ENCODE measurements at regions not wholly inside any gene's neighbourhood (a gene's known extent, or its start where the extent isn't known, plus 50 kb on each side); places are given as distances from the start of the nearest gene placed in this dataset.

DNA sequence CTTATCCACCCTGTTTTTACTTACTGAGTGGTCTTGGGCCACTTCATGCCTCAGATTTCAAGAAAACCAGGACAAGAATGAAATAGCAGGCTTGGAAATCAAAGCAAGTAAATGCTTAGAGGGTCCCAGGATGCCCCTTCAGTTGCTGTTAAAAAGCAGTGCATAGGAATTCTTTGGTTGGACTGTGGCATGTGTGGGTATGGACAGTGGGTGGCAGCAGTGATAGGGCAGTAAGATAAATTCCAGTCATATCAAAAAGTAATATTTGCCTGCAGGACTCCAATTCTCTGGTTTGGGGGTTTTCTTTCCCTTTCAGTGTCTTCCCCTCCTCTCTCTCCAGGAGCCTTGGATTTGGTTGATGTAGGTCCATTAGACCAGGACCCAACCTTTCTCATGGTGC lies 306.7 kb upstream of the CLINT1 start:
- H3K4me2 ChIP-seq: no peak overlapping the region
- H3K4me1 ChIP-seq (ENCODE audit: insufficient read depth): peaks cover 6% of the 10 kb centered on the region
- H3K79me2 ChIP-seq: no peaks in the 10 kb centered on the region
- no peaks in the 10 kb centered on the region for H4K20me1 ChIP-seq (ENCODE audit: insufficient read depth, poor library complexity, severe bottlenecking)
- H2AFZ ChIP-seq: no peak overlapping the region
- H3K27ac ChIP-seq: no peak overlapping the region
- no peaks in the 10 kb centered on the region for H3K36me3 ChIP-seq (replicated peaks; ENCODE audit: insufficient read depth, low read depth)
- DNase-seq (ENCODE audit: low spot score): no peak
- H3K9me2 ChIP-seq (replicated peaks; ENCODE audit: insufficient read depth): no peaks in the 10 kb centered on the region
- no peaks in the 10 kb centered on the region for H3K27me3 ChIP-seq
- TF ChIP-seq EZH2phosphoT487 (IDR thresholded peaks at IDR 0.05; ENCODE audit: low read depth, severe bottlenecking, unreplicated experiment): no peak
- TF ChIP-seq EZH2 (IDR thresholded peaks at IDR 0.05; ENCODE audit: borderline replicate concordance): no peak
- TF ChIP-seq, protein P1, sequence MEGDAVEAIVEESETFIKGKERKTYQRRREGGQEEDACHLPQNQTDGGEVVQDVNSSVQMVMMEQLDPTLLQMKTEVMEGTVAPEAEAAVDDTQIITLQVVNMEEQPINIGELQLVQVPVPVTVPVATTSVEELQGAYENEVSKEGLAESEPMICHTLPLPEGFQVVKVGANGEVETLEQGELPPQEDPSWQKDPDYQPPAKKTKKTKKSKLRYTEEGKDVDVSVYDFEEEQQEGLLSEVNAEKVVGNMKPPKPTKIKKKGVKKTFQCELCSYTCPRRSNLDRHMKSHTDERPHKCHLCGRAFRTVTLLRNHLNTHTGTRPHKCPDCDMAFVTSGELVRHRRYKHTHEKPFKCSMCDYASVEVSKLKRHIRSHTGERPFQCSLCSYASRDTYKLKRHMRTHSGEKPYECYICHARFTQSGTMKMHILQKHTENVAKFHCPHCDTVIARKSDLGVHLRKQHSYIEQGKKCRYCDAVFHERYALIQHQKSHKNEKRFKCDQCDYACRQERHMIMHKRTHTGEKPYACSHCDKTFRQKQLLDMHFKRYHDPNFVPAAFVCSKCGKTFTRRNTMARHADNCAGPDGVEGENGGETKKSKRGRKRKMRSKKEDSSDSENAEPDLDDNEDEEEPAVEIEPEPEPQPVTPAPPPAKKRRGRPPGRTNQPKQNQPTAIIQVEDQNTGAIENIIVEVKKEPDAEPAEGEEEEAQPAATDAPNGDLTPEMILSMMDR (IDR thresholded peaks at IDR 0.05; ENCODE audit: poor library complexity): no peak
- no peaks in the 10 kb centered on the region for H3K9me3 ChIP-seq (ENCODE audit: low read depth)
- no peak overlapping the region for H3K4me3 ChIP-seq

GRCh38 chr5:158164296-158165047 lies 305.5 kb upstream of the CLINT1 start:
- no peak for DNase-seq (ENCODE audit: low spot score)
- no peaks in the 10 kb centered on the region for H3K9me2 ChIP-seq (replicated peaks; ENCODE audit: insufficient read depth)
- H3K27ac ChIP-seq: no peak overlapping the region
- H3K4me1 ChIP-seq (ENCODE audit: insufficient read depth): no peaks in the 10 kb centered on the region
- H4K20me1 ChIP-seq (ENCODE audit: insufficient read depth, poor library complexity, severe bottlenecking): no peaks in the 10 kb centered on the region
- 77% methylated on average over 4 of the region's 4 CpGs for WGBS (ENCODE audit: low lambda C conversion rate, missing lambda C conversion rate)
- H3K36me3 ChIP-seq (replicated peaks; ENCODE audit: insufficient read depth, low read depth): no peaks in the 10 kb centered on the region
- no peak overlapping the region for H3K4me3 ChIP-seq
- H3K4me2 ChIP-seq: no peak overlapping the region
- no peaks in the 10 kb centered on the region for H3K9me3 ChIP-seq (ENCODE audit: low read depth)
- H3K27me3 ChIP-seq: no peaks in the 10 kb centered on the region
- H3K79me2 ChIP-seq: no peaks in the 10 kb centered on the region
- no peak for TF ChIP-seq EZH2 (IDR thresholded peaks at IDR 0.05; ENCODE audit: borderline replicate concordance)
- TF ChIP-seq, protein P1 (IDR thresholded peaks at IDR 0.05; ENCODE audit: poor library complexity): no peak
- no peak for TF ChIP-seq EZH2phosphoT487 (IDR thresholded peaks at IDR 0.05; ENCODE audit: low read depth, severe bottlenecking, unreplicated experiment)
- no peak overlapping the region for H2AFZ ChIP-seq

GRCh38 chr5:158163451-158164295 lies 304.7 kb upstream of the CLINT1 start:
- TF ChIP-seq, protein P1 (IDR thresholded peaks at IDR 0.05; ENCODE audit: poor library complexity): no peak
- TF ChIP-seq EZH2phosphoT487 (IDR thresholded peaks at IDR 0.05; ENCODE audit: low read depth, severe bottlenecking, unreplicated experiment) (no peak), EZH2 (IDR thresholded peaks at IDR 0.05; ENCODE audit: borderline replicate concordance) (no peak)
- no peak for DNase-seq (ENCODE audit: low spot score)
- no peaks in the 10 kb centered on the region for H3K27me3 ChIP-seq
- no peaks in the 10 kb centered on the region for H3K9me2 ChIP-seq (replicated peaks; ENCODE audit: insufficient read depth)
- 87% methylated on average over 9 of the region's 9 CpGs for WGBS (ENCODE audit: low lambda C conversion rate, missing lambda C conversion rate)
- no peak overlapping the region for H2AFZ ChIP-seq
- H3K79me2 ChIP-seq: no peaks in the 10 kb centered on the region
- H3K27ac ChIP-seq: no peak overlapping the region
- H4K20me1 ChIP-seq (ENCODE audit: insufficient read depth, poor library complexity, severe bottlenecking): no peaks in the 10 kb centered on the region
- H3K9me3 ChIP-seq (ENCODE audit: low read depth): no peaks in the 10 kb centered on the region
- no peak overlapping the region for H3K4me2 ChIP-seq
- H3K4me1 ChIP-seq (ENCODE audit: insufficient read depth): no peaks in the 10 kb centered on the region
- no peak overlapping the region for H3K4me3 ChIP-seq
- H3K36me3 ChIP-seq (replicated peaks; ENCODE audit: insufficient read depth, low read depth): no peaks in the 10 kb centered on the region
